Ishikawa (cell line): ENCODE measurements at regions not wholly inside any gene's neighbourhood (a gene's known extent, or its start where the extent isn't known, plus 50 kb on each side); places are given as distances from the start of the nearest gene placed in this dataset.

Experiments
- CEBPB ChIP-seq: IDR thresholded peaks from 2 replicates; pipeline ENCODE4 v1.6.1; 2012
- CREB1 ChIP-seq: IDR thresholded peaks from 2 replicates; pipeline ENCODE4 v1.6.1; 2012; ENCODE audit warnings: low read depth
- EGR1 ChIP-seq: IDR thresholded peaks from 2 replicates; pipeline ENCODE4 v1.6.1; 2012
- EP300 ChIP-seq: IDR thresholded peaks from 2 replicates; pipeline ENCODE4 v1.6.1; 2012; ENCODE audit warnings: borderline replicate concordance
- FOXM1 ChIP-seq: IDR thresholded peaks from 2 replicates; pipeline ENCODE4 v1.6.1; 2012; ENCODE audit warnings: low read depth, borderline replicate concordance
- NFIC ChIP-seq: IDR thresholded peaks from 2 replicates; pipeline ENCODE4 v1.6.1; 2012
- RAD21 ChIP-seq: IDR thresholded peaks from 2 replicates; pipeline ENCODE4 v1.6.1; 2012; ENCODE audit warnings: low read depth
- TAF1 ChIP-seq: IDR thresholded peaks from 2 replicates; pipeline ENCODE4 v1.6.1; 2012; ENCODE audit warnings: low read depth, mild to moderate bottlenecking
- TCF12 ChIP-seq: IDR thresholded peaks from 2 replicates; pipeline ENCODE4 v1.6.1; 2012; ENCODE audit warnings: low read depth
- TEAD4 ChIP-seq: IDR thresholded peaks from 2 replicates; pipeline ENCODE4 v1.6.1; 2012
- YY1 ChIP-seq: IDR thresholded peaks from 2 replicates; pipeline ENCODE4 v1.6.1; 2012; ENCODE audit warnings: low read depth
- ZBTB7A ChIP-seq: IDR thresholded peaks from 2 replicates; pipeline ENCODE4 v1.6.1; 2012; ENCODE audit warnings: low read depth
- TF ChIP-seq, protein P1 (sequence below): IDR thresholded peaks from 2 replicates; pipeline ENCODE4 v1.6.1; 2012; ENCODE audit warnings: low read depth, mild to moderate bottlenecking
- TF ChIP-seq, protein P2 (sequence below): IDR thresholded peaks from 2 replicates; pipeline ENCODE4 v1.6.1; 2012
- TF ChIP-seq, protein P3 (sequence below): IDR thresholded peaks from 2 replicates; pipeline ENCODE4 v1.6.1; 2012

DNA sequence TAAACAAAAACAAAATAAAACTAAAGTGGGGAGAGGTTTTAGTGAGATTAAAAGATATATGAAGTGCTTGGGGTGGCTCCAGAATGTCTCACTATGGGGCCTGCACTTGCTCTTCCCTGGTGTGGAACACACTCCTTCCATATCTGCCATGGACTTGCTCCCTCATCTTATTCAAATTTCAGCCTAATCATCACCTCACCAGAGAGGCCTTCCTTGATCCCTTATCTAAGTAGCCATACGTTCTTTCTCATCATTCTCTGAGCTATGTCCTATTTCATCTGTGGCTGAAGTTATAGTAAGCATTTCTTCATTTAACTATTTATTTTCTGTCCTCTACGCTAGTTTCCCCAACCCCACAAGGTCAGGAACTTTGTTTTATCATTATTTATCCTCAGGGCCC, 511.7 kb downstream of the NTRK3 start:
- TF ChIP-seq, protein P1, sequence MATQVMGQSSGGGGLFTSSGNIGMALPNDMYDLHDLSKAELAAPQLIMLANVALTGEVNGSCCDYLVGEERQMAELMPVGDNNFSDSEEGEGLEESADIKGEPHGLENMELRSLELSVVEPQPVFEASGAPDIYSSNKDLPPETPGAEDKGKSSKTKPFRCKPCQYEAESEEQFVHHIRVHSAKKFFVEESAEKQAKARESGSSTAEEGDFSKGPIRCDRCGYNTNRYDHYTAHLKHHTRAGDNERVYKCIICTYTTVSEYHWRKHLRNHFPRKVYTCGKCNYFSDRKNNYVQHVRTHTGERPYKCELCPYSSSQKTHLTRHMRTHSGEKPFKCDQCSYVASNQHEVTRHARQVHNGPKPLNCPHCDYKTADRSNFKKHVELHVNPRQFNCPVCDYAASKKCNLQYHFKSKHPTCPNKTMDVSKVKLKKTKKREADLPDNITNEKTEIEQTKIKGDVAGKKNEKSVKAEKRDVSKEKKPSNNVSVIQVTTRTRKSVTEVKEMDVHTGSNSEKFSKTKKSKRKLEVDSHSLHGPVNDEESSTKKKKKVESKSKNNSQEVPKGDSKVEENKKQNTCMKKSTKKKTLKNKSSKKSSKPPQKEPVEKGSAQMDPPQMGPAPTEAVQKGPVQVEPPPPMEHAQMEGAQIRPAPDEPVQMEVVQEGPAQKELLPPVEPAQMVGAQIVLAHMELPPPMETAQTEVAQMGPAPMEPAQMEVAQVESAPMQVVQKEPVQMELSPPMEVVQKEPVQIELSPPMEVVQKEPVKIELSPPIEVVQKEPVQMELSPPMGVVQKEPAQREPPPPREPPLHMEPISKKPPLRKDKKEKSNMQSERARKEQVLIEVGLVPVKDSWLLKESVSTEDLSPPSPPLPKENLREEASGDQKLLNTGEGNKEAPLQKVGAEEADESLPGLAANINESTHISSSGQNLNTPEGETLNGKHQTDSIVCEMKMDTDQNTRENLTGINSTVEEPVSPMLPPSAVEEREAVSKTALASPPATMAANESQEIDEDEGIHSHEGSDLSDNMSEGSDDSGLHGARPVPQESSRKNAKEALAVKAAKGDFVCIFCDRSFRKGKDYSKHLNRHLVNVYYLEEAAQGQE = no peak
- TF ChIP-seq CEBPB (no peak), TCF12 (no peak), EP300 (no peak), ZBTB7A (no peak), NFIC (no peak)

DNA sequence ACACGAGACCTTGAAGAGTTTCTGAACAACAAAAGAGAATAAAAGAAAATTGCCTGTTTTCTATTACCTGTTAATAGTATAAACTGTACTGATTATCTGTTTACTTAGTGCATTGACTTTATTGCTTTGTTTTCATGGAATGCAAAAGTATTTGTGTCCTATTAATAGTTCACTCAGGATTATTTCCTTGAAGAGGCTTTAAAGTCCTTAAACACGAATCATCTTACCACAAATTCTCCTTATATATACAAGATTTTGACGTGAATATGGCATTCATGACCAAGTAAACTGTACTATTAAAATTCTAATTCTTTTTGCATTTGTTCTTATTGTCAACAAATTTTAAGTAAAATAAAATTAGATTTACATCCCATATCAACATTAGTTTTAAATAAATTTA, 513.0 kb downstream of the NTRK3 start:
- no peak for TF ChIP-seq TEAD4
- TF ChIP-seq, protein P1 = no peak
- TF ChIP-seq, protein P2, sequence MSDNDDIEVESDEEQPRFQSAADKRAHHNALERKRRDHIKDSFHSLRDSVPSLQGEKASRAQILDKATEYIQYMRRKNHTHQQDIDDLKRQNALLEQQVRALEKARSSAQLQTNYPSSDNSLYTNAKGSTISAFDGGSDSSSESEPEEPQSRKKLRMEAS = no peak
- TF ChIP-seq EP300 = no peak
- no peak for TF ChIP-seq TCF12
- no peak for TF ChIP-seq NFIC
- no peak for TF ChIP-seq EGR1
- no peak for TF ChIP-seq RAD21
- TF ChIP-seq, protein P3, sequence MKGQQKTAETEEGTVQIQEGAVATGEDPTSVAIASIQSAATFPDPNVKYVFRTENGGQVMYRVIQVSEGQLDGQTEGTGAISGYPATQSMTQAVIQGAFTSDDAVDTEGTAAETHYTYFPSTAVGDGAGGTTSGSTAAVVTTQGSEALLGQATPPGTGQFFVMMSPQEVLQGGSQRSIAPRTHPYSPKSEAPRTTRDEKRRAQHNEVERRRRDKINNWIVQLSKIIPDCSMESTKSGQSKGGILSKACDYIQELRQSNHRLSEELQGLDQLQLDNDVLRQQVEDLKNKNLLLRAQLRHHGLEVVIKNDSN = no peak
- TF ChIP-seq YY1 = no peak
- no peak for TF ChIP-seq CREB1
- no peak for TF ChIP-seq FOXM1

DNA sequence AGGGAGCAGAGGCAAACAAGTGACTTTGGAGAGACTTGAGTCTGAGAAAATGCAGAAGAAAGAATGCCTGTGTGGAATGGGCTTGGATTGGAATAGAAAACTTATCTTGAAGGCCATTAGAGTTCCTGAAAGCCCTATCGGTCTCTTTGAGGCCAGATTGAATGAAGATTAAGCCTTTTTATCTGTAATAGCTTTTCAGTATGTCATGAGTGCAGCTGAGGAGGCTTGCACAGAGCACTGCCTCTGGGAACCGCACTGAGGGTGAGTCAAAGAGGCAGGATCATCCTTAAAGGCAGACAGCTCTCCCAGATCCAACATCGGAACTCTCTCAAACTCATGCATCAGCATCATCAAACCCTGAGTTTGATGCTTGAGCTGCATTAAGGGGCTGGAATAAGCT, 515.2 kb downstream of the NTRK3 start:
- no peak for TF ChIP-seq EGR1
- TF ChIP-seq, protein P2 = no peak

DNA sequence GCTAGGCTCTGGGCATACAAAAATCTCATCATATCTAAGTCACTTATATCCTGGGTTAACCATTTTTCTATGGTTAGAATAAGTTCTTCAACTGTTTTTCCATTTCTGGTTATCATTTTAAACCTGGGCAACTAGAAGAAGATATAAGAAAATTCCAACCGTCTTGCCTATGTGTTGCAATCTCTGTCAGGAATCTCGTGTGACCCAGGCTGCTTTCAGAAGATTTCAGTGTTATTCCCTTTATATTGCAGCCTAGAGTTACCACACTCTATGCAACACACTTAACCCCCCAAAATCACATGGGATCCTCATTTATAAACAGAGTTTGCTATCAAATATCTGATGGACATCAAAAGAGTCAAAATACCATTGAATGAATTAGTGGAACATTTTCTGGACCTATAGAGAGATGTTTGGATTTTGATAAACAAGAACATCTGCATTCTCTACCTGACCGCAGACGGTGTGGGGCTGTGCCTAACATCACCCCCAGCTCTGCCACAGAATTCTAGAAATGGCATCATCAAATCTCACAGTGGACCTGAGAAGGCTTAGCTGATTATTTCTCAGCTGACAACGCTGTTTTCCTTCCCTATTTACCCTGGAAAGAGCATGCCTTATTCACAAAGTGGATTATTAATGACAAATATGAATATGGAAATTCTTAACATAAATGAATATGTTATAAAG, 515.7 kb downstream of the NTRK3 start:
- TF ChIP-seq NFIC = no peak
- TF ChIP-seq EGR1 = no peak
- TF ChIP-seq TEAD4 = no peak
- no peak for TF ChIP-seq CREB1
- TF ChIP-seq TAF1 = no peak
- TF ChIP-seq, protein P2 = no peak
- no peak for TF ChIP-seq CEBPB
- TF ChIP-seq RAD21 = no peak
- TF ChIP-seq FOXM1 = no peak
- no peak for TF ChIP-seq ZBTB7A
- TF ChIP-seq, protein P3 = no peak
- no peak for TF ChIP-seq TCF12
- no peak for TF ChIP-seq YY1
- no peak for TF ChIP-seq EP300

DNA sequence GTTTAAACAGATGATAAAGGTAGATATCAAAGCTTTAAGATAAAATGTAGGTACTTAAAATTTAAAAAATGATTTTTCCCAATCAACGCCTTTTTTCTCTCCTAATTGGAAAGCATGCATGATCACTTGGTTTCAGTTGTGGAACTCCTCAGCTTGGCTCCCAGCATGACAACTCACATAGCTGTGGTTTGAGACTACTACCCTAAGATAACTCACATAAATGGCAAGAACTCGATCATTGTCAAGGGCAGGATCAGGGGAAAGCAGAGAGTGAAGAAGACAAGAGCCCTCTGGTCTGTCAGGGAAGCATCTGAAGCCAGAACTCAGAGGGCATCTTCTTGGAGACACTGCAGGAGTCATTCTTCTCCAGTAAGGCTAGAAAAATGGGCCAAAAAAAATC, 516.7 kb downstream of the NTRK3 start:
- TF ChIP-seq EP300 = no peak
- no peak for TF ChIP-seq RAD21
- no peak for TF ChIP-seq CREB1
- TF ChIP-seq TCF12 = no peak
- TF ChIP-seq YY1 = no peak
- no peak for TF ChIP-seq TAF1
- no peak for TF ChIP-seq NFIC
- TF ChIP-seq, protein P1 = no peak
